GM19372 (cell line): ENCODE measurements at regions not wholly inside any gene's neighbourhood (a gene's known extent, or its start where the extent isn't known, plus 50 kb on each side); places are given as distances from the start of the nearest gene placed in this dataset.

ENCODE experiments used
- ATAC-seq: cut with Tn5 transposase; IDR thresholded peaks from one replicate; pipeline ENCODE4 v1.9.1; 2021; ENCODE audit warnings: mild to moderate bottlenecking, low read depth, moderate library complexity; ENCODE audit not compliant: unreplicated experiment

- ATAC-seq = no peak
These were observed 370.4 kb upstream of the CDIN1 start for GRCh38 chr15:36208868-36209582.

GRCh38 chr15:36210426-36210825 lies 369.0 kb upstream of the CDIN1 start:
- no peak for ATAC-seq

GRCh38 chr15:36218322-36218721 lies 361.1 kb upstream of the CDIN1 start:
- no peak for ATAC-seq

- ATAC-seq = no peak
These were observed 360.4 kb upstream of the CDIN1 start for GRCh38 chr15:36218991-36219390.

GRCh38 chr15:36221992-36222391 lies 357.4 kb upstream of the CDIN1 start:
- no peak for ATAC-seq

GRCh38 chr15:36230776-36231175 lies 348.6 kb upstream of the CDIN1 start:
- no peak for ATAC-seq

- no peak for ATAC-seq
These were observed 346.9 kb upstream of the CDIN1 start for GRCh38 chr15:36232491-36232890.

GRCh38 chr15:36234743-36235142 lies 344.7 kb upstream of the CDIN1 start:
- ATAC-seq = no peak

GRCh38 chr15:36235173-36235572 lies 344.3 kb upstream of the CDIN1 start:
- no peak for ATAC-seq

- ATAC-seq = no peak
These were observed 339.9 kb upstream of the CDIN1 start for GRCh38 chr15:36239509-36239908.

GRCh38 chr15:36251450-36251849 lies 328.0 kb upstream of the CDIN1 start:
- no peak for ATAC-seq

- ATAC-seq = no peak
These were observed 327.2 kb upstream of the CDIN1 start for GRCh38 chr15:36252146-36252711.

GRCh38 chr15:36254426-36254825 lies 325.0 kb upstream of the CDIN1 start:
- ATAC-seq = no peak

- no peak for ATAC-seq
These were observed 323.0 kb upstream of the CDIN1 start for GRCh38 chr15:36256404-36256807.

- no peak for ATAC-seq
These were observed 315.8 kb upstream of the CDIN1 start for GRCh38 chr15:36263666-36264065.

- ATAC-seq = no peak
These were observed 314.0 kb upstream of the CDIN1 start for GRCh38 chr15:36265422-36265821.

- no peak for ATAC-seq
These were observed 308.4 kb upstream of the CDIN1 start for GRCh38 chr15:36271048-36271447.

GRCh38 chr15:36275656-36276055 lies 303.8 kb upstream of the CDIN1 start:
- no peak for ATAC-seq

- ATAC-seq = no peak
These were observed 301.2 kb upstream of the CDIN1 start for GRCh38 chr15:36278219-36278618.

- no peak for ATAC-seq
These were observed 296.6 kb upstream of the CDIN1 start for GRCh38 chr15:36282821-36283220.

GRCh38 chr15:36284911-36285310 lies 294.5 kb upstream of the CDIN1 start:
- no peak for ATAC-seq

- no peak for ATAC-seq
These were observed 287.9 kb upstream of the CDIN1 start for GRCh38 chr15:36291501-36291900.
